HL-60 (cell line): ENCODE measurements at regions not wholly inside any gene's neighbourhood (a gene's known extent, or its start where the extent isn't known, plus 50 kb on each side); places are given as distances from the start of the nearest gene placed in this dataset.

Source experiments
- DNase-seq, 2 experiments: peaks; one replicate each; pipeline ENCODE4 v3.0.0-alpha.2; 2010 to 2020; ENCODE audit warnings: low read depth in 1 of 2, low spot score in 1 of 2
- H3K27ac ChIP-seq: fragments of 250-450 bp; sonication (Bioruptor Pico); replicated peaks from 2 replicates; pipeline ENCODE4 v1.5.1; 2020; ENCODE audit warnings: mild to moderate bottlenecking, moderate library complexity
- H3K27me3 ChIP-seq: fragments of 250-450 bp; sonication (Bioruptor Pico); 2 replicates; pipeline ENCODE4 v1.5.1; 2021; ENCODE audit warnings: mild to moderate bottlenecking, moderate library complexity; ENCODE audit not compliant: insufficient read depth, poor library complexity, severe bottlenecking
- H3K4me3 ChIP-seq: replicated peaks from 2 replicates; pipeline ENCODE4 v1.5.1; 2011; ENCODE audit warnings: mild to moderate bottlenecking, control low read depth, low read length; ENCODE audit not compliant: insufficient read depth
- CTCF ChIP-seq: IDR thresholded peaks from one replicate; pipeline ENCODE4 v1.5.1; 2011; ENCODE audit warnings: low read length, control low read depth, inconsistent platforms; ENCODE audit not compliant: insufficient read depth
- GABPA ChIP-seq: IDR thresholded peaks from 2 replicates; pipeline ENCODE4 v1.6.1; 2012; ENCODE audit warnings: low read depth
- POLR2AphosphoS5 ChIP-seq: IDR thresholded peaks from 2 replicates; pipeline ENCODE4 v1.6.1; 2012; ENCODE audit warnings: low read depth
- REST ChIP-seq: IDR thresholded peaks from 2 replicates; pipeline ENCODE4 v1.6.1; 2012; ENCODE audit warnings: low read depth; ENCODE audit not compliant: insufficient replicate concordance
- SPI1 ChIP-seq: IDR thresholded peaks from 2 replicates; pipeline ENCODE4 v1.6.1; 2012; ENCODE audit warnings: low read depth, mild to moderate bottlenecking, borderline replicate concordance

GRCh38 chr6:154605178-154605881, 94.8 kb upstream of the CNKSR3 start:
- Histone ChIP-seq H3K27ac (no peak overlapping the region), H3K4me3 (no peak overlapping the region), H3K27me3 (no peaks in the 10 kb centered on the region)
- DNase-seq: no peak
- no peak for TF ChIP-seq CTCF

GRCh38 chr6:154605882-154606370, 95.4 kb upstream of the CNKSR3 start:
- no peak for DNase-seq
- no peak overlapping the region for H3K4me3 ChIP-seq
- TF ChIP-seq GABPA: no peak
- no peak for TF ChIP-seq CTCF
- no peak for TF ChIP-seq POLR2AphosphoS5
- no peak for TF ChIP-seq REST
- no peak for TF ChIP-seq SPI1
- H3K27ac ChIP-seq: no peak overlapping the region
- H3K27me3 ChIP-seq: no peaks in the 10 kb centered on the region

- Histone ChIP-seq H3K4me3 (no peak overlapping the region), H3K27me3 (no peaks in the 10 kb centered on the region), H3K27ac (no peak overlapping the region)
- DNase-seq: no peak
- TF ChIP-seq GABPA (no peak), CTCF (no peak), REST (no peak), POLR2AphosphoS5 (no peak)
Measured at GRCh38 chr6:154606457-154606856, 96.0 kb upstream of the CNKSR3 start.

- no peak overlapping the region for H3K4me3 ChIP-seq
- DNase-seq: no peak
- TF ChIP-seq POLR2AphosphoS5: no peak
- no peak for TF ChIP-seq SPI1
- no peak for TF ChIP-seq GABPA
- TF ChIP-seq CTCF: no peak
- no peak for TF ChIP-seq REST
- H3K27me3 ChIP-seq: no peaks in the 10 kb centered on the region
- no peak overlapping the region for H3K27ac ChIP-seq
Measured at GRCh38 chr6:154606860-154607259, 96.4 kb upstream of the CNKSR3 start.
